Adrenal gland (tissue), 9 donors: ENCODE measurements at regions not wholly inside any gene's neighbourhood (a gene's known extent, or its start where the extent isn't known, plus 50 kb on each side); places are given as distances from the start of the nearest gene placed in this dataset.

Experiments
- DNase-seq, 7 donors: peaks; one replicate each; pipeline ENCODE4 v3.0.0-alpha.2; 2019 to 2020
- H3K27ac ChIP-seq, 5 donors: fragments of 200-600 bp; sonication (generic) in 4 of 5; 1 replicate in 3 of 5; 2 replicates in 2 of 5; pipeline versions ENCODE4 v1.5.1 to v1.8.0; 2016 to 2020; ENCODE audit warnings: mild to moderate bottlenecking in 1 of 5
- H3K27me3 ChIP-seq: fragments of 200-600 bp; 2 replicates; pipeline ENCODE4 v1.8.0; 2021
- H3K36me3 ChIP-seq, 2 donors: fragments of 200-600 bp; replicated peaks in 1 of 2; 1 replicate in 1 of 2; 2 replicates in 1 of 2; pipeline versions ENCODE4 v1.5.1 to v1.8.0; 2018 to 2022
- H3K4me1 ChIP-seq, 2 donors: fragments of 200-600 bp; replicated peaks in 1 of 2; 1 replicate in 1 of 2; 2 replicates in 1 of 2; pipeline versions ENCODE4 v1.5.1 to v1.8.0; 2018 to 2021
- H3K4me3 ChIP-seq, 4 donors: fragments of 200-600 bp; sonication (generic) in 3 of 4; one replicate each; pipeline ENCODE4 v1.5.1; 2016 to 2018
- H3K9me3 ChIP-seq, 3 donors: fragments of 200-600 bp; sonication (generic) in 1 of 3; replicated peaks in 1 of 3; 1 replicate in 2 of 3; 2 replicates in 1 of 3; pipeline versions ENCODE4 v1.5.1 to v1.8.0; 2016 to 2021
- CTCF ChIP-seq, 6 experiments: fragments of 450-650 bp in 4 of 6; fragments of 200-600 bp in 2 of 6; sonication (generic) in 1 of 6; IDR thresholded peaks; 1 replicate in 5 of 6; 2 replicates in 1 of 6; pipeline versions ENCODE4 v1.5.1 to v1.8.0; 2016 to 2021; ENCODE audit warnings: antibody characterized with exemption in 6 of 6, mild to moderate bottlenecking in 2 of 6, moderate library complexity in 1 of 6
- POLR2A ChIP-seq, 2 donors: fragments of 450-650 bp; IDR thresholded peaks; one replicate each; pipeline ENCODE4 v1.6.1; 2017; ENCODE audit warnings: antibody characterized with exemption in 2 of 2, mild to moderate bottlenecking in 2 of 2, moderate library complexity in 1 of 2
- WGBS, 4 donors: extraction: QIAGEN DNeasy Blood & Tissue Kit in 2 of 4; methylation state at CpG; one replicate each; pipeline versions ENCODE4 v1.1.5 to v1.1.7; 2013 to 2017; 5-methylcytosine and 5-hydroxymethylcytosine counted together
- intact Hi-C, 2 donors: fragments of 100-400 bp; cut with DNase I; formaldehyde crosslinking; loops; one replicate each; pipeline versions ENCODE4 v1.14.1 to v1.15.0; 2022 to 2023
- donor health status: healthy with polysubstance abuse.
- donor health status: Bipolar disorder and iron deficiency.
- donor health status: DM: yes; HTN: yes; CAD: no.
- donor health status: DM: no; HTN: no; CAD: no.
- donor health status: DM: no; HTN: no; CAD: no.

GRCh38 chr12:75600146-75600545, 88.7 kb upstream of the KRR1 start:
- Histone ChIP-seq H3K4me3 (no peak overlapping the region), H3K36me3 (no peaks in the 10 kb centered on the region), H3K27me3 (no peaks in the 10 kb centered on the region), H3K4me1 (no peaks in the 10 kb centered on the region), H3K27ac (no peak overlapping the region), H3K9me3 (no peaks in the 10 kb centered on the region)
- intact Hi-C loops: no loop called here
- 94 to 95% (median 94%) methylated on average over 3 of the region's 3 CpGs for WGBS, 4 donors
- no peak for TF ChIP-seq POLR2A (IDR thresholded peaks at IDR 0.05)
- TF ChIP-seq CTCF (IDR thresholded peaks at IDR 0.05): no peak
- DNase-seq: no peak

DNA sequence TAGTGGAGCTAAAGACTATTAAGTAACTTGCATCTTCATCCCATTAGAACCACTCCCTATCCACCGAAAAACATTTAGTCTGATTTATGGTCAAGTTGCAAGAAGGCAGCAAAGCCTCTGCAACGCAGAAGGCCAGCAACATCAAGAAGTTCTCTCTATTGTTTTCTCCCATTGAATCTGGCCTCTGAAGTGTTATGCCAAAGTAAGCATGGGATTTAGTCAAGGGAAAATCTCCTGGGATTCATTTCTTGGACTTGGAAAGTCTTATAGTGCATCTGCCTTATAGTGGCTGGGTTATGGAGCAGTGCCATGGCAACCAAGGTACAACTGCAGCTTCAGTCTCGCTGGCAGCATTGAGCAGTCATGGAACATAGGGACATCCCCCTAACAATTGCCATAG, 87.7 kb upstream of the KRR1 start:
- Histone ChIP-seq H3K9me3 (no peaks in the 10 kb centered on the region), H3K4me1 (no peaks in the 10 kb centered on the region), H3K36me3 (no peaks in the 10 kb centered on the region), H3K4me3 (no peak overlapping the region), H3K27ac (no peak overlapping the region), H3K27me3 (no peaks in the 10 kb centered on the region)
- no peak for TF ChIP-seq POLR2A (IDR thresholded peaks at IDR 0.05)
- no peak for TF ChIP-seq CTCF (IDR thresholded peaks at IDR 0.05)
- DNase-seq: no peak
- intact Hi-C loops: no loop called here
- 70 to 81% (median 76%) methylated on average over 3 of the region's 3 CpGs for WGBS, 4 donors

DNA sequence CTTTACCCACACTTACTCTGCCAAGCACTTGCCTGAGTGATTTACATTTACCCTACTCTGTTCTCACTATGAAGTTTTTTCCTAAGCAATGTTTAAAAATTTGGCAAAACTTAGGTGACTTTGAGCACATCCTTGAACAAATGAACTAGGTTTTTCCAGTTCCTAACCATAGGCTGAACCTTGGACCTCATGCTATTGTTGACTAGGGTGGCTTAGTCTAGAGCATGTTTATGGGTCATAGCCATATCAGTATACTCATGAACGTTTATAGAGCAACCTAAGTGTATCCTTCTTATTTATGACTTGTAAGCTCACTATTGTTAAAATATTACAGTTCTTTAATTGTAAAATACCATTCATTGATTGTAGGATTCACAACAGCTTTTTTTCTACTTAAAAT, 85.0 kb upstream of the KRR1 start:
- H3K27ac ChIP-seq: no peak overlapping the region
- H3K4me3 ChIP-seq: no peak overlapping the region
- no peaks in the 10 kb centered on the region for H3K36me3 ChIP-seq
- H3K4me1 ChIP-seq: no peaks in the 10 kb centered on the region
- 42 to 66% (median 57%) methylated on average over 1 of the region's 1 CpG for WGBS, 4 donors
- H3K27me3 ChIP-seq: no peaks in the 10 kb centered on the region
- H3K9me3 ChIP-seq: no peaks in the 10 kb centered on the region
- no peak for TF ChIP-seq POLR2A (IDR thresholded peaks at IDR 0.05)
- TF ChIP-seq CTCF (IDR thresholded peaks at IDR 0.05): no peak
- no peak for DNase-seq
- intact Hi-C loops: no loop called here

DNA sequence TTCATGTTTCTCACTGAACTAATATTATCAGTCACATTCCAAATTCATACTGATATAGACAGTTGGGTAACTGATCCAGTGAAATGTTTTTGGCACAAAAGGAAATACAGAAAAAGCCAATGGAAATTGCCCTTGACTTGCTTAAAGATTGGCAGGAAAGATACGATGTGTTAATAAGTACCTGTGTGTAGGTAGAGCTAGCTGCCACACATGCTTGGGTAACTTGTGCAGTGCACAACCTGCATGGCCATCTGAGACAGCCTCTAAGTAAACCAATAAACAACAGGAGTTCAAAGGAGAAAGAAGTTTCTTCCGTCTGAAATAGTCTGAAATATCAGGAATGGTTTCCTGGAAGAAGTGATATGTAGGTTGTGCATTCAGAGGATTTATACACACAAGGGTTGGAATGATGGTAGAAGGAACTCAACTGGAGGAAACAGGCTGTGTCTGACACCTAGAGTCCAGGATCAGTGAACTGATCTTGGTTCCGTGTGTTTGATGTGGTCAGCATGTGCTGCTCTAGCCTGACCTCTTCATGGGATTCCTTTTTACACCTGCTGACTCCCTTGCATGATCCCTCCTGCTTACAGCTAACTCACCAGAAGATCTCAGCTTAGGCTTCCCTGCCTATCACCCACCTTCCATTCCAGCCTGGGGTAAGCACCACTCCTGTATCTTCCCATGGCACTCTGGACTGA, 81.4 kb upstream of the KRR1 start:
- Histone ChIP-seq H3K27ac (no peak overlapping the region), H3K4me1 (no peaks in the 10 kb centered on the region), H3K36me3 (no peaks in the 10 kb centered on the region), H3K27me3 (no peaks in the 10 kb centered on the region), H3K9me3 (no peaks in the 10 kb centered on the region), H3K4me3 (no peak overlapping the region)
- TF ChIP-seq CTCF (IDR thresholded peaks at IDR 0.05) (no peak), POLR2A (IDR thresholded peaks at IDR 0.05) (no peak)
- 82 to 94% (median 88%) methylated on average over 3 of the region's 3 CpGs for WGBS, 4 donors
- intact Hi-C loops: no loop called here
- no peak for DNase-seq
